Hepatocyte (in vitro differentiated cells): ENCODE measurements at regions not wholly inside any gene's neighbourhood (a gene's known extent, or its start where the extent isn't known, plus 50 kb on each side); places are given as distances from the start of the nearest gene placed in this dataset.

Experiments used
- EZH2 ChIP-seq: fragments of 200-600 bp; sonication (generic); IDR thresholded peaks from 2 replicates; pipeline ENCODE4 v1.6.1; 2016; ENCODE audit warnings: antibody characterized with exemption, mild to moderate bottlenecking, borderline replicate concordance
- TF ChIP-seq, protein P1 (sequence below): fragments of 200-600 bp; sonication (generic); IDR thresholded peaks from 2 replicates; pipeline ENCODE4 v1.5.1; 2016; ENCODE audit warnings: antibody characterized with exemption, mild to moderate bottlenecking; ENCODE audit not compliant: poor library complexity

DNA sequence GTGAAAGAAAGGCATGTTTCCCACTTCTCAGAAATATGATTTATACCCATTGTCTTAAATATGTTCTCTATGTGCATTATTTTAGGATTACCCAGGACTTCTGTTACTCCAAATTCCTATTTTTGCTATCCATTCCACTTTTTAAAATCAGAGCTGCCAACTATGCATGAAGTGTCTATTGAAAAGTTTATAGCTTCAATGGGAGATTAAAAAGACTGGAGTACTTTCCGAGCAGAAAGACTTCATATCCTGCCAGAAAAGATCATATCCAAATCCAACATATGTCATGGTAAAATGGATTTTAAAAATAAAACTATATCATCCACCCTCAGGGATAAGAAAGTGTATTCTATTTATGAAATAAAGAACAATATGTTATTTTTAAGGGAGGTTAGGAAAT lies 212.7 kb downstream of the COL12A1 start:
- TF ChIP-seq, protein P1, sequence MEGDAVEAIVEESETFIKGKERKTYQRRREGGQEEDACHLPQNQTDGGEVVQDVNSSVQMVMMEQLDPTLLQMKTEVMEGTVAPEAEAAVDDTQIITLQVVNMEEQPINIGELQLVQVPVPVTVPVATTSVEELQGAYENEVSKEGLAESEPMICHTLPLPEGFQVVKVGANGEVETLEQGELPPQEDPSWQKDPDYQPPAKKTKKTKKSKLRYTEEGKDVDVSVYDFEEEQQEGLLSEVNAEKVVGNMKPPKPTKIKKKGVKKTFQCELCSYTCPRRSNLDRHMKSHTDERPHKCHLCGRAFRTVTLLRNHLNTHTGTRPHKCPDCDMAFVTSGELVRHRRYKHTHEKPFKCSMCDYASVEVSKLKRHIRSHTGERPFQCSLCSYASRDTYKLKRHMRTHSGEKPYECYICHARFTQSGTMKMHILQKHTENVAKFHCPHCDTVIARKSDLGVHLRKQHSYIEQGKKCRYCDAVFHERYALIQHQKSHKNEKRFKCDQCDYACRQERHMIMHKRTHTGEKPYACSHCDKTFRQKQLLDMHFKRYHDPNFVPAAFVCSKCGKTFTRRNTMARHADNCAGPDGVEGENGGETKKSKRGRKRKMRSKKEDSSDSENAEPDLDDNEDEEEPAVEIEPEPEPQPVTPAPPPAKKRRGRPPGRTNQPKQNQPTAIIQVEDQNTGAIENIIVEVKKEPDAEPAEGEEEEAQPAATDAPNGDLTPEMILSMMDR = no peak
- no peak for TF ChIP-seq EZH2
